WTC11 (cell line): ENCODE measurements at regions not wholly inside any gene's neighbourhood (a gene's known extent, or its start where the extent isn't known, plus 50 kb on each side); places are given as distances from the start of the nearest gene placed in this dataset.

ENCODE experiments used
- ATAC-seq: fragments of 200-7000 bp; cut with Tn5 transposase; 2 replicates; pipeline ENCODE4 v1.10.0; 2021; ENCODE audit warnings: mild to moderate bottlenecking, moderate library complexity
- CTCF ChIA-PET: fragments of 300-600 bp; sonication (Branson Sonifier 250); formaldehyde crosslinking; loops from one replicate; lab custom pipeline; 2021; ENCODE audit warnings: antibody characterized with exemption; lab: Charles Lee
- POLR2A ChIA-PET: fragments of 350-600 bp; sonication (Branson Sonifier 250); formaldehyde crosslinking; loops from one replicate; lab custom pipeline; 2021; ENCODE audit warnings: antibody characterized with exemption; lab: Charles Lee
- DNase-seq: peaks from one replicate; pipeline ENCODE4 v3.0.0; 2021; ENCODE audit warnings: low spot score
- H3K27ac Mint-ChIP-seq: 2 replicates; pipeline ENCODE4 v1.8.0; 2021; ENCODE audit warnings: mixed read lengths
- H3K27me3 Mint-ChIP-seq: 2 replicates; pipeline ENCODE4 v1.8.0; 2021; ENCODE audit warnings: low read depth, mild to moderate bottlenecking, moderate library complexity, mixed read lengths
- H3K36me3 Mint-ChIP-seq: 2 replicates; pipeline ENCODE4 v1.8.0; 2021; ENCODE audit warnings: mixed read lengths
- H3K4me1 Mint-ChIP-seq: 2 replicates; pipeline ENCODE4 v1.8.0; 2022; ENCODE audit warnings: mixed read lengths
- H3K4me3 Mint-ChIP-seq: 2 replicates; pipeline ENCODE4 v1.8.0; 2021; ENCODE audit warnings: mild to moderate bottlenecking, moderate library complexity, mixed read lengths
- H3K9me3 Mint-ChIP-seq: 2 replicates; pipeline ENCODE4 v1.8.0; 2021; ENCODE audit warnings: mixed read lengths
- ELF4 ChIP-seq: sonication (generic); formaldehyde crosslinking; IDR thresholded peaks from 2 replicates; pipeline ENCODE4 v1.8.1; 2022; ENCODE audit warnings: low read depth, mild to moderate bottlenecking, moderate library complexity, missing genetic modification reagents
- KAT7 ChIP-seq: sonication (generic); formaldehyde crosslinking; IDR thresholded peaks from 2 replicates; pipeline ENCODE4 v1.8.1; 2023; ENCODE audit warnings: missing genetic modification reagents, mild to moderate bottlenecking, borderline replicate concordance
- MXD4 ChIP-seq: fragments of 250-450 bp; sonication (Bioruptor Pico); IDR thresholded peaks from 2 replicates; pipeline ENCODE4 v1.8.0; 2021; ENCODE audit warnings: mild to moderate bottlenecking, moderate library complexity, borderline replicate concordance
- ZNF219 ChIP-seq: sonication (generic); formaldehyde crosslinking; IDR thresholded peaks from 2 replicates; pipeline ENCODE4 v1.8.0; 2023; ENCODE audit warnings: missing genetic modification reagents, mild to moderate bottlenecking, borderline replicate concordance
- ZNF263 ChIP-seq: sonication (generic); formaldehyde crosslinking; IDR thresholded peaks from 2 replicates; pipeline ENCODE4 v1.8.1; 2022; ENCODE audit warnings: low read depth, mild to moderate bottlenecking, moderate library complexity, missing genetic modification reagents
- ZNF317 ChIP-seq: sonication (generic); formaldehyde crosslinking; IDR thresholded peaks from 2 replicates; pipeline ENCODE4 v1.8.1; 2023; ENCODE audit warnings: low read depth, mild to moderate bottlenecking, moderate library complexity, missing genetic modification reagents, borderline replicate concordance
- TF ChIP-seq, protein P1 (sequence below): fragments of 250-450 bp; sonication (Bioruptor Pico); IDR thresholded peaks from 2 replicates; pipeline ENCODE4 v1.9.0; 2021; ENCODE audit warnings: mild to moderate bottlenecking
- TF ChIP-seq, protein P2 (sequence below): sonication (generic); formaldehyde crosslinking; IDR thresholded peaks from 2 replicates; pipeline ENCODE4 v1.8.0; 2022; ENCODE audit warnings: missing genetic modification reagents
- TF ChIP-seq, protein P3 (sequence below): fragments of 250-450 bp; sonication (Bioruptor Pico); conservative IDR thresholded peaks from 2 replicates; pipeline ENCODE4 v1.9.0; 2021; ENCODE audit warnings: mild to moderate bottlenecking
- TF ChIP-seq, protein P4 (sequence below): sonication (generic); formaldehyde crosslinking; IDR thresholded peaks from 2 replicates; pipeline ENCODE4 v1.8.0; 2023; ENCODE audit warnings: mild to moderate bottlenecking, missing genetic modification reagents
- TF ChIP-seq, protein P5 (sequence below): sonication (generic); formaldehyde crosslinking; IDR thresholded peaks from 2 replicates; pipeline ENCODE4 v1.8.0; 2023; ENCODE audit warnings: missing genetic modification reagents, mild to moderate bottlenecking, borderline replicate concordance
- TF ChIP-seq, protein P6 (sequence below): sonication (generic); formaldehyde crosslinking; IDR thresholded peaks from 2 replicates; pipeline ENCODE4 v1.8.0; 2022; ENCODE audit warnings: mild to moderate bottlenecking, missing genetic modification reagents
- TF ChIP-seq, protein P7 (sequence below): sonication (generic); formaldehyde crosslinking; IDR thresholded peaks from 2 replicates; pipeline ENCODE4 v1.8.1; 2023; ENCODE audit warnings: mild to moderate bottlenecking, moderate library complexity, missing genetic modification reagents

DNA sequence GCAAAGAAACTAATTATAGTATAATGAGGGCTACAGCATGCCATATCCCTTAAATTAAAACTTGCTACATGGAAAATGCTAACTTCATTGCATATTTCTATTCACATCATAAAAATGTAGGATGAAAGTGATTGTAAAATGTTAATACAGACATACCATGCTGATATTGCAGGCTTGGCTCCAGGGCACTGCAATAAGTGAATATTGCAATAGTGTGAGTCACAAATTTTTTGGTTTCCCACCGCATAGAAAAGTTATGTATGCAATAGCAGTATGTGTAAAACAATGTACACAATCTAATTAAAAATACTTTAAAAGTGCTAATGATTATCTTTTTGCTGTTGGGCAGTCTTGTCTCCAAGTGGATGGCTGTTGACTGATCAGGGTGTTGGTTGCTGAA lies 162.1 kb downstream of the CD8B2 start:
- no peaks in the 10 kb centered on the region for H3K4me1 Mint-ChIP-seq
- no peak overlapping the region for H3K4me3 Mint-ChIP-seq
- TF ChIP-seq, protein P1, sequence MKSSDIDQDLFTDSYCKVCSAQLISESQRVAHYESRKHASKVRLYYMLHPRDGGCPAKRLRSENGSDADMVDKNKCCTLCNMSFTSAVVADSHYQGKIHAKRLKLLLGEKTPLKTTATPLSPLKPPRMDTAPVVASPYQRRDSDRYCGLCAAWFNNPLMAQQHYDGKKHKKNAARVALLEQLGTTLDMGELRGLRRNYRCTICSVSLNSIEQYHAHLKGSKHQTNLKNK (CRISPR knock-in tag), result no peak
- TF ChIP-seq ELF4 (CRISPR knock-in tag), result no peak
- no peak for TF ChIP-seq KAT7 (CRISPR knock-in tag)
- TF ChIP-seq, protein P2, sequence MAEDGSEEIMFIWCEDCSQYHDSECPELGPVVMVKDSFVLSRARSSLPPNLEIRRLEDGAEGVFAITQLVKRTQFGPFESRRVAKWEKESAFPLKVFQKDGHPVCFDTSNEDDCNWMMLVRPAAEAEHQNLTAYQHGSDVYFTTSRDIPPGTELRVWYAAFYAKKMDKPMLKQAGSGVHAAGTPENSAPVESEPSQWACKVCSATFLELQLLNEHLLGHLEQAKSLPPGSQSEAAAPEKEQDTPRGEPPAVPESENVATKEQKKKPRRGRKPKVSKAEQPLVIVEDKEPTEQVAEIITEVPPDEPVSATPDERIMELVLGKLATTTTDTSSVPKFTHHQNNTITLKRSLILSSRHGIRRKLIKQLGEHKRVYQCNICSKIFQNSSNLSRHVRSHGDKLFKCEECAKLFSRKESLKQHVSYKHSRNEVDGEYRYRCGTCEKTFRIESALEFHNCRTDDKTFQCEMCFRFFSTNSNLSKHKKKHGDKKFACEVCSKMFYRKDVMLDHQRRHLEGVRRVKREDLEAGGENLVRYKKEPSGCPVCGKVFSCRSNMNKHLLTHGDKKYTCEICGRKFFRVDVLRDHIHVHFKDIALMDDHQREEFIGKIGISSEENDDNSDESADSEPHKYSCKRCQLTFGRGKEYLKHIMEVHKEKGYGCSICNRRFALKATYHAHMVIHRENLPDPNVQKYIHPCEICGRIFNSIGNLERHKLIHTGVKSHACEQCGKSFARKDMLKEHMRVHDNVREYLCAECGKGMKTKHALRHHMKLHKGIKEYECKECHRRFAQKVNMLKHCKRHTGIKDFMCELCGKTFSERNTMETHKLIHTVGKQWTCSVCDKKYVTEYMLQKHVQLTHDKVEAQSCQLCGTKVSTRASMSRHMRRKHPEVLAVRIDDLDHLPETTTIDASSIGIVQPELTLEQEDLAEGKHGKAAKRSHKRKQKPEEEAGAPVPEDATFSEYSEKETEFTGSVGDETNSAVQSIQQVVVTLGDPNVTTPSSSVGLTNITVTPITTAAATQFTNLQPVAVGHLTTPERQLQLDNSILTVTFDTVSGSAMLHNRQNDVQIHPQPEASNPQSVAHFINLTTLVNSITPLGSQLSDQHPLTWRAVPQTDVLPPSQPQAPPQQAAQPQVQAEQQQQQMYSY (CRISPR knock-in tag), result no peak
- TF ChIP-seq ZNF219 (CRISPR knock-in tag), result no peak
- TF ChIP-seq, protein P3, sequence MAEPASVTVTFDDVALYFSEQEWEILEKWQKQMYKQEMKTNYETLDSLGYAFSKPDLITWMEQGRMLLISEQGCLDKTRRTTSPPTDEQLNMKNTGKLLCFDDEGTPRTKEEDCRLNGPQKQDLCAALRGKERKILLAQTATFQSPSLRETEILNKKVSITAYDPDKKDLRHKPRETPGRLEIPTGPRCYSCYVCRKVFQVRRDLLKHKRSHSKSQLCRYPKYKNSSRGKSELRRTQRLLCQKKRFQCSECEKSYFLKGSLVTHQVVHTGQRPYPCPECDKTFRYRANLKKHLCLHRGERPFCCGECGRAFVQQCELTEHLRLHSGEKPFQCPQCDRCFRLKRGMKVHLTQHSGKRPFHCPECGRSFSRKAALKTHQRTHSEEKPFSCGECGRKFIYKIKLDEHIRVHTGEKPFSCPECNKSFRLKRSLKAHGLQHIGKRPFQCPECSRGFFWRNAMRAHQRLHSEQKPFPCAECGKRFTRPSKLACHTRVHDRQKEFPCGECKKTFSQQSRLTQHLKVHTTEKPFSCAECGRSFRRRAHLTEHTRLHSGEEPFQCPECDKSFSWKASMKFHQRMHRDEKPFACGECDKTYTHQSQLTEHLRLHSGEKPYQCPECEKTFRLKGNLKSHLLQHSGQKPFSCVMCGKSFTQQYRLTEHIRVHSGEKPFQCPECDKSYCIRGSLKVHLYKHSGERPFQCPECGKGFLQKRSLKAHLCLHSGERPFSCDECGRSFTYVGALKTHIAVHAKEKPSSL (CRISPR knock-in tag), result no peak
- ChIA-PET POLR2A (no interaction called here), CTCF (no interaction called here)
- H3K9me3 Mint-ChIP-seq, result no peaks in the 10 kb centered on the region
- no peak for ATAC-seq
- no peaks in the 10 kb centered on the region for H3K36me3 Mint-ChIP-seq
- no peak overlapping the region for H3K27ac Mint-ChIP-seq
- DNase-seq, result no peak
- H3K27me3 Mint-ChIP-seq, result no peaks in the 10 kb centered on the region

DNA sequence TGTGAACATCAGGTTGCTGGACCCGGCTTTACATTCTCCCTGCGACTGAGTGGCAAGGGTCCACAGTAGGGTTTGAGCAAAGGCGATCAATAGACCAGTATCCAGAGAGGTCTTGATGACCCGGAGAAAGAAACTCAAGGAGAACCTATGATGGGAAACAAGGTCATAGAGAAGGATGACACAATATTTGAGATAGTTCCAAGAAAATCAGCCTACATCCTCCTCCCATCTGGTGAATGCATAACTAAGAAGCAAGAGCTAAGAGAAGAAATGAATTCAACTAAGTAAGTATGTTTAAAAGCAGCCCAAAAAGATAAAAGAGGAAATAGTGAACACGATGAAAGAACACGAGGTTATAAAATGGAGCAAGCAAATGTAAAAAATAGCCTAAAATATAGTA lies 166.3 kb downstream of the CD8B2 start:
- Mint-ChIP-seq H3K27ac (no peak overlapping the region), H3K4me3 (no peak overlapping the region), H3K4me1 (no peaks in the 10 kb centered on the region), H3K27me3 (no peaks in the 10 kb centered on the region; the same call in 1 of the 2 replicates), H3K36me3 (peaks cover 9% of the 10 kb centered on the region), H3K9me3 (peaks cover 24% of the 10 kb centered on the region)
- no peak for TF ChIP-seq MXD4 (CRISPR knock-in tag)
- TF ChIP-seq ZNF317 (CRISPR knock-in tag), result no peak
- ChIA-PET CTCF (interaction anchor here (0.7 to 0.9 kb wide), 2 partner anchors 15 to 135 kb away, joined by 3 read pairs; no protein-coding TSS in a partner anchor), POLR2A (no interaction called here)
- DNase-seq, result no peak
- ATAC-seq, result no peak

DNA sequence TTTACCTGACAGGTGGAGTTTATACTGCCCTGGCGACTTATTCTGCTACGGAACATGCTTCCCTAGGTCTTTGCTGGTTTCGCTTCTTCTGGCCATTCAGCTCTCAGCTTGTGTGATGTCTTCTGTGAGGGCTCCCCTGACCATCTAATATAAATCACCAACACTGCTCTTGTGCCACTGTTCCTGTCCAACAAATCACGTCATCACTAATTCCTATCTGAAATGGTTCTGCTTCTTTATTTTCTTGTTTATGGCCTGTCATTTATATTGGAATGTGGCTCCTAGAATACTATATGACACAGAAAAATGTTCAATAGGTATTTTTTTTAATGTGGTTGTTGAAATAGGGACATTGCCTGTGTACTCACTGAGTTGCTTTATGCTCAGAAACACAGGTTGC lies 171.5 kb downstream of the CD8B2 start:
- ATAC-seq, result no peak
- no peak overlapping the region for H3K4me3 Mint-ChIP-seq
- H3K27ac Mint-ChIP-seq, result no peak overlapping the region
- CTCF ChIA-PET, result no interaction called here
- peaks cover 16% of the 10 kb centered on the region for H3K36me3 Mint-ChIP-seq
- no peak for DNase-seq
- H3K27me3 Mint-ChIP-seq, result peaks cover 4% of the 10 kb centered on the region; the same call in 1 of the 2 replicates
- POLR2A ChIA-PET, result no interaction called here
- H3K9me3 Mint-ChIP-seq, result peaks cover 38% of the 10 kb centered on the region
- H3K4me1 Mint-ChIP-seq, result no peaks in the 10 kb centered on the region
- TF ChIP-seq, protein P4, sequence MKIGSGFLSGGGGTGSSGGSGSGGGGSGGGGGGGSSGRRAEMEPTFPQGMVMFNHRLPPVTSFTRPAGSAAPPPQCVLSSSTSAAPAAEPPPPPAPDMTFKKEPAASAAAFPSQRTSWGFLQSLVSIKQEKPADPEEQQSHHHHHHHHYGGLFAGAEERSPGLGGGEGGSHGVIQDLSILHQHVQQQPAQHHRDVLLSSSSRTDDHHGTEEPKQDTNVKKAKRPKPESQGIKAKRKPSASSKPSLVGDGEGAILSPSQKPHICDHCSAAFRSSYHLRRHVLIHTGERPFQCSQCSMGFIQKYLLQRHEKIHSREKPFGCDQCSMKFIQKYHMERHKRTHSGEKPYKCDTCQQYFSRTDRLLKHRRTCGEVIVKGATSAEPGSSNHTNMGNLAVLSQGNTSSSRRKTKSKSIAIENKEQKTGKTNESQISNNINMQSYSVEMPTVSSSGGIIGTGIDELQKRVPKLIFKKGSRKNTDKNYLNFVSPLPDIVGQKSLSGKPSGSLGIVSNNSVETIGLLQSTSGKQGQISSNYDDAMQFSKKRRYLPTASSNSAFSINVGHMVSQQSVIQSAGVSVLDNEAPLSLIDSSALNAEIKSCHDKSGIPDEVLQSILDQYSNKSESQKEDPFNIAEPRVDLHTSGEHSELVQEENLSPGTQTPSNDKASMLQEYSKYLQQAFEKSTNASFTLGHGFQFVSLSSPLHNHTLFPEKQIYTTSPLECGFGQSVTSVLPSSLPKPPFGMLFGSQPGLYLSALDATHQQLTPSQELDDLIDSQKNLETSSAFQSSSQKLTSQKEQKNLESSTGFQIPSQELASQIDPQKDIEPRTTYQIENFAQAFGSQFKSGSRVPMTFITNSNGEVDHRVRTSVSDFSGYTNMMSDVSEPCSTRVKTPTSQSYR (CRISPR knock-in tag), result no peak
- no peak for TF ChIP-seq ZNF263 (CRISPR knock-in tag)
- TF ChIP-seq, protein P5, sequence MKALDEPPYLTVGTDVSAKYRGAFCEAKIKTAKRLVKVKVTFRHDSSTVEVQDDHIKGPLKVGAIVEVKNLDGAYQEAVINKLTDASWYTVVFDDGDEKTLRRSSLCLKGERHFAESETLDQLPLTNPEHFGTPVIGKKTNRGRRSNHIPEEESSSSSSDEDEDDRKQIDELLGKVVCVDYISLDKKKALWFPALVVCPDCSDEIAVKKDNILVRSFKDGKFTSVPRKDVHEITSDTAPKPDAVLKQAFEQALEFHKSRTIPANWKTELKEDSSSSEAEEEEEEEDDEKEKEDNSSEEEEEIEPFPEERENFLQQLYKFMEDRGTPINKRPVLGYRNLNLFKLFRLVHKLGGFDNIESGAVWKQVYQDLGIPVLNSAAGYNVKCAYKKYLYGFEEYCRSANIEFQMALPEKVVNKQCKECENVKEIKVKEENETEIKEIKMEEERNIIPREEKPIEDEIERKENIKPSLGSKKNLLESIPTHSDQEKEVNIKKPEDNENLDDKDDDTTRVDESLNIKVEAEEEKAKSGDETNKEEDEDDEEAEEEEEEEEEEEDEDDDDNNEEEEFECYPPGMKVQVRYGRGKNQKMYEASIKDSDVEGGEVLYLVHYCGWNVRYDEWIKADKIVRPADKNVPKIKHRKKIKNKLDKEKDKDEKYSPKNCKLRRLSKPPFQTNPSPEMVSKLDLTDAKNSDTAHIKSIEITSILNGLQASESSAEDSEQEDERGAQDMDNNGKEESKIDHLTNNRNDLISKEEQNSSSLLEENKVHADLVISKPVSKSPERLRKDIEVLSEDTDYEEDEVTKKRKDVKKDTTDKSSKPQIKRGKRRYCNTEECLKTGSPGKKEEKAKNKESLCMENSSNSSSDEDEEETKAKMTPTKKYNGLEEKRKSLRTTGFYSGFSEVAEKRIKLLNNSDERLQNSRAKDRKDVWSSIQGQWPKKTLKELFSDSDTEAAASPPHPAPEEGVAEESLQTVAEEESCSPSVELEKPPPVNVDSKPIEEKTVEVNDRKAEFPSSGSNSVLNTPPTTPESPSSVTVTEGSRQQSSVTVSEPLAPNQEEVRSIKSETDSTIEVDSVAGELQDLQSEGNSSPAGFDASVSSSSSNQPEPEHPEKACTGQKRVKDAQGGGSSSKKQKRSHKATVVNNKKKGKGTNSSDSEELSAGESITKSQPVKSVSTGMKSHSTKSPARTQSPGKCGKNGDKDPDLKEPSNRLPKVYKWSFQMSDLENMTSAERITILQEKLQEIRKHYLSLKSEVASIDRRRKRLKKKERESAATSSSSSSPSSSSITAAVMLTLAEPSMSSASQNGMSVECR (CRISPR knock-in tag), result no peak
- TF ChIP-seq, protein P6, sequence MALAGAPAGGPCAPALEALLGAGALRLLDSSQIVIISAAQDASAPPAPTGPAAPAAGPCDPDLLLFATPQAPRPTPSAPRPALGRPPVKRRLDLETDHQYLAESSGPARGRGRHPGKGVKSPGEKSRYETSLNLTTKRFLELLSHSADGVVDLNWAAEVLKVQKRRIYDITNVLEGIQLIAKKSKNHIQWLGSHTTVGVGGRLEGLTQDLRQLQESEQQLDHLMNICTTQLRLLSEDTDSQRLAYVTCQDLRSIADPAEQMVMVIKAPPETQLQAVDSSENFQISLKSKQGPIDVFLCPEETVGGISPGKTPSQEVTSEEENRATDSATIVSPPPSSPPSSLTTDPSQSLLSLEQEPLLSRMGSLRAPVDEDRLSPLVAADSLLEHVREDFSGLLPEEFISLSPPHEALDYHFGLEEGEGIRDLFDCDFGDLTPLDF (CRISPR knock-in tag), result no peak
- TF ChIP-seq, protein P7, sequence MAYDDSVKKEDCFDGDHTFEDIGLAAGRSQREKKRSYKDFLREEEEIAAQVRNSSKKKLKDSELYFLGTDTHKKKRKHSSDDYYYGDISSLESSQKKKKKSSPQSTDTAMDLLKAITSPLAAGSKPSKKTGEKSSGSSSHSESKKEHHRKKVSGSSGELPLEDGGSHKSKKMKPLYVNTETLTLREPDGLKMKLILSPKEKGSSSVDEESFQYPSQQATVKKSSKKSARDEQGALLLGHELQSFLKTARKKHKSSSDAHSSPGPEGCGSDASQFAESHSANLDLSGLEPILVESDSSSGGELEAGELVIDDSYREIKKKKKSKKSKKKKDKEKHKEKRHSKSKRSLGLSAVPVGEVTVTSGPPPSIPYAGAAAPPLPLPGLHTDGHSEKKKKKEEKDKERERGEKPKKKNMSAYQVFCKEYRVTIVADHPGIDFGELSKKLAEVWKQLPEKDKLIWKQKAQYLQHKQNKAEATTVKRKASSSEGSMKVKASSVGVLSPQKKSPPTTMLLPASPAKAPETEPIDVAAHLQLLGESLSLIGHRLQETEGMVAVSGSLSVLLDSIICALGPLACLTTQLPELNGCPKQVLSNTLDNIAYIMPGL (CRISPR knock-in tag), result no peak
